ENCODE measurements at regions not wholly inside any gene's neighbourhood (a gene's known extent, or its start where the extent isn't known, plus 50 kb on each side); places are given as distances from the start of the nearest gene placed in this dataset.
A peak's percentile ranks its signal among the peaks of the same experiment; 100 is the strongest.

GRCh38 chr21:35933466-35933865, 126.9 kb downstream of the SETD4 start:
- DNase-seq (ENCODE audit: low spot score), result no peak

- DNase-seq (ENCODE audit: low spot score), result no peak
Measured at GRCh38 chr21:35932232-35932911, 128.0 kb downstream of the SETD4 start.

GRCh38 chr21:35929901-35930300, 130.4 kb downstream of the SETD4 start:
- DNase-seq (ENCODE audit: low spot score), result no peak

GRCh38 chr21:35927262-35927661, 133.1 kb downstream of the SETD4 start:
- no peak for DNase-seq (ENCODE audit: low spot score)

GRCh38 chr21:35926003-35926740, 134.2 kb downstream of the SETD4 start:
- no peak for DNase-seq (ENCODE audit: low spot score)

- peak; percentile 9 for DNase-seq (ENCODE audit: low spot score)
Measured at GRCh38 chr21:35925497-35925896, 134.8 kb downstream of the SETD4 start.

- no peak for DNase-seq (ENCODE audit: low spot score)
Measured at GRCh38 chr21:35924714-35925301, 135.5 kb downstream of the SETD4 start.

GRCh38 chr21:35923971-35924370, 136.4 kb downstream of the SETD4 start:
- no peak for DNase-seq (ENCODE audit: low spot score)

GRCh38 chr21:35922618-35923017, 137.7 kb downstream of the SETD4 start:
- no peak for DNase-seq (ENCODE audit: low spot score)

GRCh38 chr21:35921471-35921870, 138.9 kb downstream of the SETD4 start:
- no peak for DNase-seq (ENCODE audit: low spot score)

GRCh38 chr21:35920436-35920835, 139.9 kb downstream of the SETD4 start:
- DNase-seq (ENCODE audit: low spot score), result no peak

GRCh38 chr21:35915030-35915429, 145.3 kb downstream of the SETD4 start:
- DNase-seq (ENCODE audit: low spot score), result no peak

GRCh38 chr21:35911412-35912191, 148.7 kb downstream of the SETD4 start:
- DNase-seq (ENCODE audit: low spot score), result no peak

- DNase-seq (ENCODE audit: low spot score), result no peak
Measured at GRCh38 chr21:35909456-35910223, 150.7 kb downstream of the SETD4 start.

GRCh38 chr21:35908311-35909078, 151.8 kb downstream of the SETD4 start:
- no peak for DNase-seq (ENCODE audit: low spot score)

GRCh38 chr21:35906586-35906985, 153.7 kb downstream of the SETD4 start:
- DNase-seq (ENCODE audit: low spot score), result no peak

- DNase-seq (ENCODE audit: low spot score), result no peak
Measured at GRCh38 chr21:35905963-35906345, 154.4 kb downstream of the SETD4 start.

- DNase-seq (ENCODE audit: low spot score), result no peak
Measured at GRCh38 chr21:35905096-35905962, 155.0 kb downstream of the SETD4 start.

GRCh38 chr21:35900539-35900938, 159.8 kb downstream of the SETD4 start:
- no peak for DNase-seq (ENCODE audit: low spot score)

GRCh38 chr21:35896060-35896459, 164.3 kb downstream of the SETD4 start:
- DNase-seq (ENCODE audit: low spot score), result no peak

All from activated CD4-positive, alpha-beta T cell treated with anti-CD3 and anti-CD28 coated beads, Interleukin-2, Interleukin-4, amounts not matched to agents 100 ng/mL and 50 ng/mL, durations not matched to agents 16 hours and 8 hours (primary cell).